PC-3 (cell line): ENCODE measurements at regions not wholly inside any gene's neighbourhood (a gene's known extent, or its start where the extent isn't known, plus 50 kb on each side); places are given as distances from the start of the nearest gene placed in this dataset.

Experiments
- ATAC-seq: fragments of 200-7000 bp; cut with Tn5 transposase; 2 replicates; pipeline ENCODE4 v1.9.1; 2020; ENCODE audit warnings: mild to moderate bottlenecking, moderate library complexity
- BruUV-seq: library from RNA; stranded (reverse); fragments of 400-500 nt; replicated peaks from 2 replicates; lab custom pipeline; 2021; lab: Mats Ljungman, UMichigan
- CTCF ChIA-PET: fragments of 300-600 bp; sonication (Branson Sonifier 250); formaldehyde crosslinking; loops from one replicate; lab custom pipeline; 2022; ENCODE audit warnings: antibody characterized with exemption; lab: Charles Lee
- POLR2A ChIA-PET: fragments of 300-600 bp; sonication (Branson Sonifier 250); formaldehyde crosslinking; loops from one replicate; lab custom pipeline; 2022; ENCODE audit warnings: antibody characterized with exemption; ENCODE audit not compliant: unreplicated experiment; lab: Charles Lee
- DNase-seq: peaks from one replicate; pipeline ENCODE4 v3.0.0-alpha.2; 2015
- H2AFZ ChIP-seq: fragments of 300-600 bp; sonication (generic); 2 replicates; pipeline ENCODE4 v1.6.0; 2016; ENCODE audit warnings: antibody characterized with exemption, low read length
- H3F3A ChIP-seq: fragments of 300-600 bp; sonication (generic); one replicate; pipeline ENCODE4 v1.6.0; 2017; ENCODE audit warnings: antibody characterized with exemption, low read length, control low read depth, mild to moderate bottlenecking; ENCODE audit not compliant: unreplicated experiment
- H3K27ac ChIP-seq: fragments of 300-600 bp; sonication (generic); 2 replicates; pipeline ENCODE4 v1.5.1; 2016; ENCODE audit warnings: mild to moderate bottlenecking, low read length
- H3K27me3 ChIP-seq: fragments of 300-600 bp; sonication (generic); 2 replicates; pipeline ENCODE4 v1.6.1; 2016; ENCODE audit warnings: low read length, mixed read lengths
- H3K36me3 ChIP-seq: fragments of 300-600 bp; sonication (generic); 2 replicates; pipeline ENCODE4 v1.6.1; 2016; ENCODE audit warnings: low read depth, mixed run types, low read length, mixed read lengths
- H3K4me1 ChIP-seq: fragments of 300-600 bp; sonication (generic); 2 replicates; pipeline ENCODE4 v1.5.1; 2016; ENCODE audit warnings: low read length; ENCODE audit not compliant: insufficient read depth
- H3K4me2 ChIP-seq: fragments of 300-600 bp; sonication (generic); 2 replicates; pipeline ENCODE4 v1.6.0; 2016; ENCODE audit warnings: low read length
- H3K4me3 ChIP-seq: fragments of 300-600 bp; sonication (generic); 2 replicates; pipeline ENCODE4 v1.5.1; 2016; ENCODE audit warnings: mild to moderate bottlenecking, low read length, mixed read lengths
- H3K79me2 ChIP-seq: fragments of 300-600 bp; sonication (generic); 2 replicates; pipeline ENCODE4 v1.6.1; 2017; ENCODE audit warnings: low read length, mixed read lengths
- H3K9ac ChIP-seq: fragments of 300-600 bp; sonication (generic); 2 replicates; pipeline ENCODE4 v1.6.0; 2016; ENCODE audit warnings: mild to moderate bottlenecking, low read length
- H3K9me2 ChIP-seq: fragments of 300-600 bp; sonication (generic); replicated peaks from 2 replicates; pipeline ENCODE4 v1.6.1; 2016; ENCODE audit warnings: mixed run types, low read length, mixed read lengths
- H3K9me3 ChIP-seq: fragments of 300-600 bp; sonication (generic); 2 replicates; pipeline ENCODE4 v1.6.1; 2016; ENCODE audit warnings: low read length, mixed read lengths
- H4K20me1 ChIP-seq: fragments of 300-600 bp; sonication (generic); 2 replicates; pipeline ENCODE4 v1.6.1; 2016; ENCODE audit warnings: low read length, mixed read lengths
- CTCF ChIP-seq: fragments of 300-600 bp; sonication (generic); conservative IDR thresholded peaks from 2 replicates; pipeline ENCODE4 v1.5.1; 2017; ENCODE audit warnings: antibody characterized with exemption, low read depth, mild to moderate bottlenecking, low read length
- EZH2 ChIP-seq: fragments of 300-600 bp; sonication (generic); IDR thresholded peaks from one replicate; pipeline ENCODE4 v1.6.1; 2017; ENCODE audit warnings: antibody characterized with exemption, mild to moderate bottlenecking, low read length; ENCODE audit not compliant: unreplicated experiment
- EZH2phosphoT487 ChIP-seq: fragments of 300-600 bp; sonication (generic); IDR thresholded peaks from 2 replicates; pipeline ENCODE4 v1.6.1; 2018; ENCODE audit warnings: mild to moderate bottlenecking, antibody characterized with exemption, low read length, borderline replicate concordance
- intact Hi-C: fragments of 100-400 bp; cut with micrococcal nuclease; formaldehyde crosslinking; loops from 2 replicates; pipeline ENCODE4 v1.9.0; 2023

DNA sequence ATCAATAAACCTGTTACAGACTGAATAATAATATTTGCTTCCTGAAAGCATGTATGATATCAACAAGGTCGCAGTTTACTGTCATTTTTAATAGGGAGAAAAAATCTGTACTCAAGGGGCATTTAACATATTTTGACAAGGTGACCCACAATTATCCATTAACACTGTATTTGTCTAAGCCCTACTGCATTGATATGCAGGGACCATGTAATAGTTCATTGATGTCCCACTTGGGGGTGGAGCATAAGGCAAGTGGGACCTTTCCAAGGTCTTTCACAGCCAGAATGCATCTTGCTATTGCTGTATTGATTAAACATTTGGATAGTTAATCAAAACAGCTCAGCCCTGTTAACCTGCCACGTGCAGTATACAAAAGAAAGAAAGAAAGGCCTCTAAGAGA, 502.0 kb downstream of the NR2F1-AS1 start:
- ChIA-PET CTCF (no interaction called here), POLR2A (interaction anchor here (0.6 kb wide), 1 partner anchor 838 kb away, joined by 3 read pairs; no protein-coding TSS in a partner anchor)
- Histone ChIP-seq H3K4me3 (peak overlapping the region; percentile 7; the same call in 1 of the 2 replicates), H2AFZ (no peak overlapping the region), H3F3A (peaks cover 5% of the 10 kb centered on the region), H3K9ac (peak overlapping the region; percentile 34; the same call in 1 of the 2 replicates), H3K27ac (peak overlapping the region; percentile 90), H3K36me3 (no peaks in the 10 kb centered on the region), H3K9me3 (no peaks in the 10 kb centered on the region), H4K20me1 (no peaks in the 10 kb centered on the region), H3K9me2 (no peaks in the 10 kb centered on the region), H3K4me1 (peaks cover 36% of the 10 kb centered on the region), H3K4me2 (peak overlapping the region; percentile 81), H3K27me3 (no peaks in the 10 kb centered on the region), H3K79me2 (no peaks in the 10 kb centered on the region)
- ATAC-seq (peak; percentile 35; the same call in 1 of the 2 replicates), DNase-seq (no peak)
- intact Hi-C loops, result loop anchor here (2.0 to 10.0 kb wide), 10 partner anchors 113 to 708 kb away; partner anchors contain the start of gene NR2F1
- BruUV-seq, result no TSS peak
- TF ChIP-seq EZH2 (no peak), EZH2phosphoT487 (no peak), CTCF (no peak)

GRCh38 chr5:93078082-93079038, 502.7 kb downstream of the NR2F1-AS1 start:
- intact Hi-C loops, result loop anchor here (1.0 to 10.0 kb wide), 11 partner anchors 85 to 709 kb away; partner anchors contain the start of gene NR2F1
- peaks cover 43% of the 10 kb centered on the region for H3K4me1 ChIP-seq
- ChIA-PET CTCF (no interaction called here), POLR2A (no interaction called here)
- TSS peak; percentile 92 for BruUV-seq
- 0 out of 2 replicates have a peak overlapping the region, but pooled peaks have one; percentile 8 for H2AFZ ChIP-seq
- H3F3A ChIP-seq, result peaks cover 7% of the 10 kb centered on the region
- TF ChIP-seq EZH2, result no peak
- no peak for TF ChIP-seq CTCF
- no peak for TF ChIP-seq EZH2phosphoT487
- no peaks in the 10 kb centered on the region for H3K36me3 ChIP-seq
- H3K27me3 ChIP-seq, result no peaks in the 10 kb centered on the region
- DNase-seq (peak; percentile 100), ATAC-seq (peak; percentile 92)
- H3K9ac ChIP-seq, result peak overlapping the region; percentile 61
- H3K9me3 ChIP-seq, result no peaks in the 10 kb centered on the region
- H3K9me2 ChIP-seq, result no peaks in the 10 kb centered on the region
- H3K4me3 ChIP-seq, result peak overlapping the region; percentile 55
- H3K4me2 ChIP-seq, result peak overlapping the region; percentile 81
- no peaks in the 10 kb centered on the region for H3K79me2 ChIP-seq
- H3K27ac ChIP-seq, result peak overlapping the region; percentile 90
- H4K20me1 ChIP-seq, result no peaks in the 10 kb centered on the region
